HG02943 (cell line): ENCODE measurements at regions not wholly inside any gene's neighbourhood (a gene's known extent, or its start where the extent isn't known, plus 50 kb on each side); places are given as distances from the start of the nearest gene placed in this dataset.
A peak's percentile ranks its signal among the peaks of the same experiment; 100 is the strongest.

Experiments used
- ATAC-seq: cut with Tn5 transposase; IDR thresholded peaks from one replicate; pipeline ENCODE4 v1.9.1; 2021; ENCODE audit warnings: mild to moderate bottlenecking, low read depth, moderate library complexity; ENCODE audit not compliant: unreplicated experiment

DNA sequence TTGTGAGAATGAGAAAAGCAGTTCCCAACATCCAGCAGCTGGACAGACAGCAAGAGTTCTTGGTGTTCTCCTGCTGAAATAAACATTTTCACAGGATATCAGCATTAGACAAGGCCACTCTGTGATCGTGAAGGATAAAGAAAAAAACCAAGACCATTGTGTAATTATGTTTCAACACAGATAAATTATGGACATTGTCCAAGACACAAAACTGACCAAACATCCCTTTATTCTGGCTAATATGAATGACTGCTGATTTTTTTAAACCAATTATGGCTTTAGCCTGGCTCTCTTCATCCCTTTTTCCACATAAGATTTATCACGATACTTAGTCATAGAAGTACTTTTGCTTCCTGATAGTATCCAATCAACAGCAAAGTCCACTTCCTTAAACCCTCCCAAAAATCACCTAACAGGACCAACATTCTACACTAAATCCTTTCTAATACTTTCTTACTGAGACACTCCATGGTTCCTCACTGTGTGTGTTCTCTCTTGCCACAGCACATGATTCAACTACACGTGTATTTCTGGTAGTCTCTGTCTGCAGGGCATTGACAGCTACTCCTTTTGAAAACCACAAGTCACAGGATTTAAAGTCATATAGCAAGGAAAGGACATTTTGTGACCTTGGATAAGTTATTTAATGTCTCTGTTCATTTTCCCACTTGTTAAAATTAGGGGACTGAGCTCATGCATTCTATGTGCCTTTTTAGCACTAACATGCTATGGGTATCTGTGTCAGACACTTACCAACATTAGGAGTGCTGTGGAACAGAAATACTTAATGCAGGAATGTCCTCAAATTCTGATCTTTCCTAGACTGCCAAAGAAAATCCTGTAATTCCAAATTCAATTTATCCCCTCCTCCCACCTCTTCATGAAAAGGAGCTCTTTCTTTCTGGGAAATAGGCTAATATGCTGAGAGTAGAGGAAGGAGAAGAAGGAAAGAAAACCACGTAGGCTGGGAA, 137.2 kb upstream of the PGRMC2 start:
- no peak for ATAC-seq

DNA sequence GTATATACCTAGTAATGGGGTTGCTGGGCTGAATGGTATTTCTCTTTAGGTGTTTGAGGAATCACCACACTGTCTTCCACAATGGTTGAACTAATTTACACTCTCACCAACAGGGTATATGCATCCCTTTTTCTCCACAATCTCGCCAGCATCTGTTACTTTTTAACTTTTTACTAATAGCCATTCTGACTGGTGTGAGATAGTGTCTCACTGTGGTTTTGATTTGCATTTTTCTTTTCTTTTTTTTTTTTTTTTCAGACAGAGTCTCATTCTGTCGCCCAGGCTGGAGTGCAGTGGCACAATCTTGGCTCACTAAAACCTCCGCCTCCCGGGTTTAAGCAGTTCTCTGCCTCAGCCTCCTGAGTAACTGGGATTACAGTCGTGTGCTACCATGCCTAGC, 134.7 kb upstream of the PGRMC2 start:
- peak; percentile 75 for ATAC-seq

DNA sequence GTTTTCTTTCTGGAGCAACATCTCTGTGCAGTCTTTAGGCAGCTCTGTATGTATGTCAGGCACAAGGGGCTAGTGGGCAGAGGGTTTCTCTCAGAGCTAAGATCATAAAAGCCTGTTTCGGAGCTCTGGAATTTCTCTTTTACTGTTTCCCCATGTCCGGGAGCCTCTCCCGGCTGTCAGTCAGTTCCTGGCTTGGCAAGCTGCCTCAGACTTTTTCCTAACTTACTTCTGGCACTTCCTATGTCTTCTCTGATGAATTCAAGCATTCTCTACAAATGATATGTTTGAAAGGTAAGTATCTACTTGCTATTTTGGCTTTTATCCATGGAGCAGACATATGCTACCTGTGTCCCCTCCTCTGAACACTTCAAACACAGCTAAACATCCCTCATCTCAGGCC, 129.3 kb upstream of the PGRMC2 start:
- no peak for ATAC-seq

DNA sequence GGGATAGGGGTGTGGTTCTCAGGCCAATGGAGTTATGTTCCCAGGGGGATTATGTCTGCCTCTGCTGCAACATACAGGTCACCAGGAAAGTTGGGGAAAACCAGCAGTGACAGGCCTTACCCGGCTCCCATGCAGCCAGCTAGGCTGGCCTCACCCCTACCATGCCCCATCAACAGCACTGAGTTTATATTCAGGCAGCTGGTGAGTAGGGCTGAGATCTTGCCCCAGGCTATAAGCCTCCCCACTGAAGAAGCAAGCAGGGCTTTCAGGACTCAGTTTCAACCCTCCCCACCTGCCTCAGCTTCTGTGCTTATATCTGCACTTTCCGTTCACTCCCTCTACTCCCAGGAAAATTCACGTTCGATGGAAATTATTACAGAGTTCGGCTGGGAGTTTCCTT, 122.4 kb upstream of the PGRMC2 start:
- no peak for ATAC-seq

DNA sequence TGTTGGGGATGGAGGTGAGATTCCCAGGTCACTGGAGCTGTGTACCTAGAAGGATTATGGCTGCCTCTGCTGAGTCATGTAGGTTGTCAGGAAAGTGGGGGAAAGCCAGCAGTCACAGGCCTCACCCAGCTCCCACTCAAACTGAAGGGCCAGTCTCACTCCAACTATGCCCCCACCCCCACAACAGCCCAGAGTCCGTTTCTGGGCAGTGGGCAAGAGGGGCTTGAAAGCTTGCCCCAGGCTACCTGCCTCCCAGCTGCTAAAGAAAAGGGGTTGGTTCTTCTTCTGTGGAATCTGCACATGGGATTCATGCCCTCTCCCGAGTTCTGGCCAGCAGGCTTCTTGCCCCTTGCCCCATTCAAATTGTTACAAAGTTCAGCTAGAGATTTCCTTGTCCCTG, 116.0 kb upstream of the PGRMC2 start:
- no peak for ATAC-seq

DNA sequence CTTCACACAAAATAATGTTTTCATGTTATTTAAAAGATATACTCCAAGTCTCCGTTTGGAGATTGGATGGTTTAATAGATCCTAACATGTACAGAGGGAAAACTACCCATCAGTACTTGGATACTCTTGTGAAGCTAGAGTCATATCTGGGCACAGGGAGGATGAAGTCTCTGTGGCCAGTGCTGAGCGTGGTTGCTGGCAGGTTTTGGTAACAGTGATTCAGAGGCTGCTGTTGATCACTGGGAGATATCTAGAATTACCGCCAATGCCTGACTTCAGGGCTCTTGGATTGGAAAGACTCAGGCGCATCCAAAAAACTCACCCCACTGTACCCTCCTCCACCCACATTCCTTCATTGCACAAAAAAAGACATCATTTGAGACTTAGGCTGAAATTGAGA, 107.2 kb upstream of the PGRMC2 start:
- ATAC-seq: no peak

DNA sequence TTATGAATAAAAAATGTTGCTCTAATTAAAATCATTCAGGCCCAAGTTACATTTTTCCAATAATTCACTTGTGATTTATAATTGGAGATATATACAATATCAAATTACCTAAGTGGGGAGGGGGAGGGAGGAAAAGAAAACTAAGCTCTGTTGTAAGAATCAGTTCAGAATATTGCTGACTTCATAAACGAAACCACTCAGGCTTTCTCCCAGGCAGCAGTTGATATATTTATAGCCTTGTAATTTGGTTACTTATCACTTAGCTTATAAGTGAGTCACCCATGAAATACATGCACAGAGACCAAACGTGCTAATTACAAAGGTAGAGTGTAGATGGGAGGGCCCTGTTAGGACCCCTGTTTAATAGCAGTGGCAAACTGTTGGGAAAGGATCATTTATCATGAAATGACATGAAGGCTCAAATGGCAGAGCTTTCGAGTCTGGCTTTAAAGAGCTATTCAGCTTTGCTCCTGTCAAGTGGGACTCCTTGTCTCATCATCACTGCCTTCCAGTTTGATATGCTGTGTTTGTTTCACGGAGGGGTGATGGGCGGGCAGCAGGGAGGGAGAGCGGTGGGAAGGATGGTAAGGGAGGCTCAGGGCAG, 105.6 kb upstream of the PGRMC2 start:
- no peak for ATAC-seq

DNA sequence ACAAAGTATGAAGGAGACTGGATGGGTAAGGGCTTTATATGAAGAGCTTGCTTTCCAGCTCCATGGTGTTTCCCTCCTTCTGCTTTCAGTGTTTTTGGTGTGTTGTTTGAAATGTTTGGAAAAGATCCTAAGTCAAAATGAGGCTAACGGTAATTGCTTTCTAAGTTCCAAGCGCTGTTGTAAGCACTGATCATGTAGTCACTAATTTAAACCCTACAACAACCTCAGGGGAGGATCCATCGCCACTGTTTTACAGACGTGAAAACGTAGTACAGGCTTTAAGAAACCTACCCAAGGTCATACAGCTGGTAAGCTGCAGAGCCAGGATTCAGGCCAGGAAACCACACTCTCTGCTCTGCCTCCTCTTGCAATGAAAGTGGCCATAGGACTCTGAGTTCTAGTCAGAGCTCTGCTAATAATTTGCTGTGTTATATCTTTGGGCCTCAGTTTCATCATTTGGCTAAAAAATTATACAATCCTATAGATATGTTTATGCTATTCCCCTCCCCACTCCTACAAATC, 102.9 kb upstream of the PGRMC2 start:
- no peak for ATAC-seq

DNA sequence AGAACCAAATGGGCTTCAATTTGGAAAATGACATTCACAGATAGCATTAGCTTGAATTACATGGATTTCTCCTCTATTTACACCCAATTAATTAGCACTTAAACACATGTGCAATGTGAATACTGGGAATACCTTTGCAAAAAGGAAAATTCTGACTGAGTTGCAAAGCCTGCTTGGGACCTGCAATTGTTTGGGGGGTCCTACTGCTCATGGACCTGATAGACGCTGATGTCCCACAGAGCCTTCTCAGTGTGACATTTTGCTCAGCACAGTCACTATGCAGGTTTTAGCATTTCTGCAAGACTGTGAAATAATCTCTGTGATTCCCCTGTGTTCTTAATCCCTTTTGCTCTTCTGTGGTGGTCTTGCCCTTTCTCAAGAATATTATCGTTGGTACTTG, 101.2 kb upstream of the PGRMC2 start:
- ATAC-seq: no peak

DNA sequence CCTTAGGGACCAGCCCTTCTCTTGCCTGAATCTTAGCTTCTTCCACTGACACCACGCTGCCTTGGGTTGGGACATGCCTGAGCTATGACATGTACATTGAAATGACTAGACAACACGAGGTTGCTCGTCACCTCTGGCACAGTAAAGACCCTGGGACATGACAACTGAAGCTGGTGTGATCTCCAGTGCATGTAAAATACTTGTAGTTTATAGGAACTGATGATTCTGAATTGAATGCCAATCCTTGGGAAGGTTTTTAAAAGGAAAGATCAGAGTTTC, 100.7 kb upstream of the PGRMC2 start:
- no peak for ATAC-seq

DNA sequence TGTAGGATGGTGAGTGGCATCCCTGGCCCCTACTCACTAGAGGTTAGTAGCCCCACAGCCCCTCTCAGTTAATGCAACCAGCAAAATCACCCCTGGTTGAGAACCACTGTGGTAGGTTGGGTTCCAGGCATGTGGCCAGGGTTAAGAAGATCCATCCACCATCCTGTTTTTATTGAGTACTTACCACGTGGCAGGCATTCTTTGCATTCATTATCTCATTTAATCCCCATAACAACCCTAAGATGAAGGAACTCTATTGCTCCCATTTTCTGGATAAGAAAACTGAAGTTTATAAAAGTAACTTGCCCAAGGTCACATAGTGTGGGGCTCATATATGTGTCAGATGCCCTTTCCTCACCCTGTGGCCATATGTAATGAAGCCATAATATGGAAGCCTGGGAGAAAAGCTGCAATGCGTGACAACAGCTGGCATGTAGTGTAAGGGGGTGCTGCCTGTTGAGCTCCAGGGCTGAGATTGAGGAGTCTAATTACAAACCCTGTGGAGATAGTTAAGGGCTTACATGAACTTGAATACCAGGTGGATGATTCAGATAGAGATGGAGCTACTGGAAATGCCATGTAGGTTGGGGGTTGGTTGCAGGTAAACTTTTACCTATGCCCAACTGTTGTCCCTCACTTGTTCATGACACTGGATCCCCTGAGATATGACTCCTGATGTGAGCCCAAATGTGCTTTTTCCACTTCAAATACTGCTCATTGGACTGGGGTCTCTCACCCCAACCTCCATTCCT, 100.2 kb upstream of the PGRMC2 start:
- no peak for ATAC-seq

DNA sequence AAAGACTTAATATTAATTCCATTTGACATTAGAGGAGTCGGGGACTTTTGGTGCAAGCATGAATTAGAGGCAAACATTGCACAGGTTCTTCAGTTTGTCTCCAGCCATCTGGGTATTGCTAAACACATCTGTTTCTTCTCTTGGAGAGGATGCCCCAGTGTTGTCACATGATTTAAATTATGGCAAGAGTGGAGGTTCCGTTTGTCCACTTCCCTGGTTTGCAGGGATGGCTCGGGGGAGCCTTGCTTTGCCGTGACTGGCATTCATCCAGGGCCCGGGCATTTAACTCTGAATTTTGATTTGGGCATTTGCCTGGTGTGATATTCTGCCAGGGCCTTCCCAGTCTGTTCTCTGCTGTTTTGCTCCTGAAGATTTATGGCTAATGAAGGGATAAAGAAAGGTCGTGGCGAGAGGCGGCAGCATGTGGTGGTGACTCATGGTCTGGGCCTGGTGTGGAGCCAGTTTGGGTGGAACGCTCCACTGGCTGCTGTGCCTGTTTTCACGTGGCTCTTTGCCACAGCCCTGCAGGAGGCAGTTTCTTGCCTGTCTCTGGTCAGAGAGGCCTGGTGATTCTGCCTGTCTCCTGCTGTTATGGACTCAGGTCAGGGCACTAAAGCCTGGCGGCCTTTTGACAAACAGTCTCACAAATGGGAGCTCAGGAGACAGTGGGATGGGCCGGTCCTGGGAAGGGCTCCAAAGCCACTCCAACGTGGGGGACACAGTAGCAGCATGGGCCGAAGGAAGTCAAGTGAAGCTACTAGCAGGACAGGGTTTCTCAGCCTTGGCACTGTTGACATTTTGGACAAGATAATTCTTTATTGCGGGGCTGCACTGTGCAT, 99.4 kb upstream of the PGRMC2 start:
- no peak for ATAC-seq

DNA sequence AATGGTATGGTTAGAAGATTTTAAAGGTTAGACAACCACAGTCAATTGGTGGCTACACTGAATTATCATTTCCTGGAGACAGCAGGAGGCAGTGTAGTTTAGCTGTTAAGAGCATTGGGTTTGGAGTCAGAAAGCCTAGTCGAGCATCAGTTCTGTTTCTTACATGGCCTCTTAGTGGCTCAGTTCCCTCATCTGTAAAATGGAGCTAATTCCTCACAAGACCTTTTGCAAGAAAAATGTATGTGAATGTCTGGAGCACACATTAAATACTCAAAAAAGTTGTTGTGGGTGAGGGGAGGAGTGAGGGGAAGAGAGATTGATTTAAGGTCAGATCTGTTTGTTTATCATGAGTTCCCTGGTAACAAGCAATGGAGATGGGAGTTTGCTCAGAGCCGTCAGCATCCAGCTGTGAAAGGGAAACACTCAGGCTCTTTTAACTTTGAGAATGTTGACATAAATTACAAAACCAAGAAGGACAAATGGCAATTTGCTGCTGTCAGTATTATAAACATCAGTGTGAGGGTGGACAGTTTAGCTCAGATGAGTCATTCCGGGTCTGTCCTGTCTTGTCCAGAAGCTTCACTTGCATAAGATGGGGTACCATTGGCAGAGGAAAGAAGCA, 98.2 kb upstream of the PGRMC2 start:
- no peak for ATAC-seq

DNA sequence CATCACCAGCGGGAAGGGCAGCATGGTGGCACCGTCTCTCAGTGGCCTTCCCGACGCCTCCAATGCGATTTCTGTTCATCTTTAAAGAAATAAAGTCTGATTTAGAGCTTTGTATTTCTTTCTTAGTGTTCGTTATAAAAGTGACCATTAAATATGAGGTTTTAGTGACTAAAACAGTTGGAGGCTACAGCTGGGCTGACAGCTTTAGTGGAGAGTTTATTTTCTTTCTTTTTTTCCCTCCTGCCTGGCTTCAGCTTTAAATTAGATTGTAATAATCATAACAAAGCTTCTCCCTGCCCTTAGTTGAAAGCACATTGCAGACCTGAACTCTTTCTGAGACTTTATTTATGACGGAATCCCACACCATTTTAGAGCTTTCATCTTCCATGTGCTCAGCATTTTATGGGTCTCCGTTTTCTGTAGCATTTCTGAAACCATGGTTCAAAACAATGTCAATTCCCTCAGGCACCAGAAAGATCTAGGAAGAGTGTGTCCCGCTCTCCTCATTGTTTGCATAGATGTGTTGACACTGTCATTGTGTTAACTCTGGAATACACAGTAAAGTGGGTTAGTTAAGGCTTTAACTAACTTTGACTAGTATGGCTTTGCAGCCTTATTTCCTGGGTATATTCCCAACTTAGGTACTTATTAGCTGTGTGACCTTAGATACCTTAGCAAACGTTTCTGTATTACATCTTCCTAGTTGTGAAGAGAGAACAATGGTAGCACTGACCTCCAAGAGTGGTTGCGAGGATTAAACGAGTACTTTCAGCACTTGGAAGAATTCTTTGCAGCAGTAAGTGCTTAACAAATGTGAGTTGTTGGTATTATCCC, 97.4 kb upstream of the PGRMC2 start:
- ATAC-seq: no peak

DNA sequence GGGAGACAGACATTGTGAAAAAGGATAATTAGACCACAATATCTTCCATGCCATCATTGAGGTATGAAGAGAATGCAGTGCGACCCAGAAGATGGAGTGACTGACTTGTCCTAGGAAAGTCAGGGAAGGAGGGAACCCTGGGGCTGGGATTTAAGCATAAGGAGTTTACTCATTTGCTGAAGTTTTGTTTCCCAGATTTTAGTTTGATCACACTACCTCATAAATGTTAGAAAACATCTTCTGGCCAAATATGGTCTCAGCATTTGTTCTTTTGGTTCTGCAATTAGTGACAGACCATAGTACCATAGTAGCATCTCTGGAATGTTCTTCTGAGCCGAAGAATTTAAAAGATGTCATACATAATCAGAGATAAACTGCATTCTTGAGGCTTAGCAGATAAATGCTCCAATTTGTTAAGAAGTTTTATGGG, 96.5 kb upstream of the PGRMC2 start:
- no peak for ATAC-seq

DNA sequence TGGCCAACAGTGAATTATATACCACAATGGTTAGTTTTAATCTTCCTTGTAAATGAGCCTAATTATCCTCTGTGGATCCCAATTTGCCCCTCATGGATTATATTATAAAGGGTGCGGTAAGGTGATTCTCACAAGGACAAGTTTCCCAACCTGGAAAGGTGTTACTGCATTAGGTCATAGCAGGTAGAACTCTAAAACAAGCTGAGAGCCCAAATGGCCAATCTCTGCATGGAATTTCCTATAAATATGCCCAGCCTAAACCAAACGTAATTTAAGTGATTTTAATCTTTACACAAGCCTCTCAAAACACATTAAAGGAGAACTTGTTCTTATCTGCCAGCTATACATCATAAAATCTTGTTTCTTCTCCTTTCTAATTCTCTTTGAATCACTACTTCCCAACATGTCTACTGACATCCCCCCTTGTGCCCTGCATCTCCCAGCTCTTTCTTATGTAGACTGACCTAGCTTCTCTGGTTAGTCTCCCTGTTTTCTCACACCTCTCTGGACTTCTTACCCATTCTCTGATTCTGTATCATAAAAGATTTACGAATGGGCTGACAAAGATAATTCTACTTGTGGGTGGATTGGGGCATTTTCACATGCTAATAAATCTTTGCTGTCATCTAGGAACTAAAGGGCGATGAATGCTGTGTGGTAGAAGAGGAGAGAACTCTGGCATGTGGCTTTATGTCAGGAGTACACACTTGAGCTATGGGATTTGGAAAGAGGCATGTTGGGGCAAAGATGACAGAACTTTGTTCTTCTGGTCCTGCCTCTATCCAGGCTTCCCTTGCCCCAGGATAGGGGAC, 94.3 kb upstream of the PGRMC2 start:
- ATAC-seq: no peak

DNA sequence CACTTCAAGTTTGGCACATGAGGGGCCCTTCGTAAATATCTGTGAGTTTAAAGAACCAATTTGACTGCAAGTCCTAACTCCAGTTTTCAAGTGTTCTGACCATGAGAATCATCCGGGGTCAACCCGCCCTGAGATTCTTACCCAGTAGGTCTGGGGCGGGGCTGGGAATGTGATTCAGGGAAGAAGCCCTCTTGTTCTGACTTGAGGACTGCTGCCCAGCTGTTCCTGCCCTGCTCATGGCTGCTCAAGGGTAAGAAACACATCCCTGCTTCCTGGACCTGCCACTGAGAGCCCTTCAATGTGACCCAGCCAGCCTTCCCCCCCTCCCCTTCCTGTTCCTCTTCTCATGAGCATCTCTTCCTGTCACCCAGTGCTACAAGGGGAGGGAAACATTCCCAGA, 92.7 kb upstream of the PGRMC2 start:
- ATAC-seq: no peak

DNA sequence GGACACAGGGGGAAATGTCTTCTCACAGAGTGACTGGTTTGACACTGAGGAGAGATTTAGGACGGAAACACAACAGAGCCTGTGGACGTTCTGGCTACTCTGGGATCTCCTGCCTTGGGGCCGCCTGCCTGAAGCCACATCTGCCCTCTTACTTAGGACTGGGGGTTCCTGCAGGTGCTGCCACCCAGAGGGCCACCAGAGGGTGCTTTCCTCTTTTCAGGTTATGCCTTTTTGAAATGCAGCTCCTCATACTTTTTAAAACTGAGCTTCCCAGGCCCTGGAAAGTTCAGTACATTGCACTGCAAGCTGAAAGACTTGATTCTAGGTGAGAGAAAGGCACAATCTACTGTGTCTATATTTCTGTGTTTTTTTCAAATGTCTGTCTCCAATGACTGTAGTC, 92.2 kb upstream of the PGRMC2 start:
- ATAC-seq: no peak
